Sciatic nerve (tissue), 2 donors: ENCODE measurements at regions not wholly inside any gene's neighbourhood (a gene's known extent, or its start where the extent isn't known, plus 50 kb on each side); places are given as distances from the start of the nearest gene placed in this dataset.

ENCODE experiments used
- ATAC-seq: fragments of 200-7000 bp; cut with Tn5 transposase; one replicate; pipeline ENCODE4 v1.9.1; 2020; ENCODE audit warnings: mild to moderate bottlenecking, moderate library complexity
- DNase-seq: peaks from one replicate; pipeline ENCODE4 v3.0.0-alpha.2; 2020; ENCODE audit warnings: low spot score
- intact Hi-C: fragments of 100-400 bp; cut with DNase I; formaldehyde crosslinking; loops from one replicate; pipeline ENCODE4 v1.14.2; 2022
- donor health status: DM: no; HTN: no; CAD: no.
- donor health status: DM: no; HTN: no; CAD: no.

DNA sequence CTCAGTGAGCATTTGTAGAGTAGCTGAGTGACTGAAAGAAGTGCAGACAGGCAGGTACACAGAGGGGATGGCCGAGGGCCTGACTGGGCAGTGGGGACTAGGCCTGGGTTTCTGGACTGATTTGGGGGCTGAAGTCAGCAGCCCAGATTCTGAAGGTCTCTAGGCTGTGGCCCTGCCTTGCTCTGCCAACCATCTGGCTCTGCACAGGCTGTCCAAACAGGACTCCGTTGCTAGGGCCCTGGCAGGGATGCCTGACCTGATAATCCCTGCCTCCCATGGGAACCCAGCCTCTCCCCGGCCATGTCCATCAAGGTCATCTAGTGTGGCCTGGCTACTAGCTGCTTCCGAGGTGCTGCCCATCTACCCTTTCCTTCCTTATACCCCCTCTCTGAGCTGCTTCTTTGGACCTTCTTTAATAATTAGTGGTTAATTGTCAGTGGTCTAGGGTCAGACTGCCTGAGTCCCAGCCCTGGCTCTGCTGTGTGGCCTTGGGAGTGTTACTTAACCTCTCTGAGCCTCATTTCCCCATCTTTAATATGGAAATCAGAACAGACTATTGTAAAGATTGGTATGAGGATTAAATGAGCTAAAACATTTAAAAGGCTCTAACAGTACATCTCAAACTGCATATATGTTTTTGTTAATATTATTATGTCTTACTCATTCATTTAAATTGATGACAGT, 137.9 kb downstream of the VEGFA start:
- ATAC-seq (no peak), DNase-seq (no peak)
- intact Hi-C loops, result no loop called here

GRCh38 chr6:43907312-43907711, 137.3 kb downstream of the VEGFA start:
- intact Hi-C loops, result no loop called here
- ATAC-seq, result no peak
- no peak for DNase-seq

- intact Hi-C loops, result no loop called here
- ATAC-seq (no peak), DNase-seq (no peak)
These were observed 134.5 kb downstream of the VEGFA start for GRCh38 chr6:43904311-43905123.

GRCh38 chr6:43903739-43904290, 133.8 kb downstream of the VEGFA start:
- ATAC-seq, result no peak
- intact Hi-C loops, result no loop called here
- no peak for DNase-seq

- intact Hi-C loops, result no loop called here
- DNase-seq (no peak), ATAC-seq (no peak)
These were observed 131.8 kb downstream of the VEGFA start for GRCh38 chr6:43901733-43902230.

DNA sequence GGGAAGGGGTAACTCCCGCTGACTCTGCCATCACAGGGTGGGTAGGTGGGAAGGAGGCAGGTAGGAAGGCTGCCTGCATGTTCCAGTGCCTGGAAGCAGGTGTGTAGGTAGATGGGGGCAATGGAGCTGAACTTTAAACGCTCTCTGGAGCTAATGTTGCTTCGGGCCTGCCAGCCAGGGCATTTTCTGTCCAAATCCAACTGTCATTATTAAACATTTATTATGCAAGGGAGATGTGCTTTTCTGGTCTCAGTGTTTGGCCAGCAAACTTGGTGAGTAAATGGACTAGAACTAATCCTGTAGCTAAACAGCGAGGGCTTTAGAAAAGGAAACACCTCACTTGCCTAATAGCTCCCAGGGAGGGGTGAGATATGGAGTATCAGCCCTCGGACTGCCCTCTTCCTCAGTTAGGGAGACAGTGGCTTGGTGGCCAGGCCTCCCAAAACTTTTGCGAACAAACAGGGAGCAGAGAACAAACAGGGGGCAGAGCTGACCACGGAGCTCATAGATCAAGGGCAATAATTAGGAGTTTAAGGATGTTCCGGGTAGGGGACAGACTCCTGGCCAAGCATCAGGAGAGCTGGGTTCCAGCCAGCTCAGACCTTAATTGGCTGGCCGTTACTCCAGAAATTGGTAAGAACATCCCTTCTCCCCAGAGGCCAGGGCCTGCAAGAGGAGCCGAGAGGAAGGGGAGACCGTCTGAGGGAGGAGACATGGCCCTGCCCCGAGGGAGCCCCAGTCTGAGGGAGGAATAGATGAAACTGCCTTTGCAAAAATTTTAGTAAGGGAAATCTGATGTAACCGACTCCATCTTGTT, 131.1 kb downstream of the VEGFA start:
- DNase-seq, result no peak
- peak; percentile 30 for ATAC-seq
- intact Hi-C loops, result no loop called here

DNA sequence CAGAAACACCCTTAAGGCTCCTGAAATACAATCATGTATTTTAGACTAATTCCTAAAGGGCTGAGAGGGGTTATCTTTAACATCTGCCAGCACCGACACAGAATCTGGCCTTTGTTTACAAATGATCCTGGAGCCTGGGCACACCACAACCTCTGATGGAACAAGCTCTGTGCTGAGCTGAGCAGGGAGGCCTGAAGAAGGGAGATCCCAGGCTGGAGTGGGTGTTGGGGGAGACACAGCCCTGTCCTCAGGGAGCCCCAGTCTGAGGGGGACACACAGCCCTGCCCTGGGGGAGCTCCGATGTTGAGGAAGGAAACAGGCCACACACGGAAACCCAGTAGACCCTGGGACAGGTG, 130.5 kb downstream of the VEGFA start:
- intact Hi-C loops, result no loop called here
- ATAC-seq (no peak), DNase-seq (no peak)

- ATAC-seq, result no peak
- DNase-seq, result no peak
- intact Hi-C loops, result no loop called here
These were observed 129.8 kb downstream of the VEGFA start for GRCh38 chr6:43899830-43900229.

DNA sequence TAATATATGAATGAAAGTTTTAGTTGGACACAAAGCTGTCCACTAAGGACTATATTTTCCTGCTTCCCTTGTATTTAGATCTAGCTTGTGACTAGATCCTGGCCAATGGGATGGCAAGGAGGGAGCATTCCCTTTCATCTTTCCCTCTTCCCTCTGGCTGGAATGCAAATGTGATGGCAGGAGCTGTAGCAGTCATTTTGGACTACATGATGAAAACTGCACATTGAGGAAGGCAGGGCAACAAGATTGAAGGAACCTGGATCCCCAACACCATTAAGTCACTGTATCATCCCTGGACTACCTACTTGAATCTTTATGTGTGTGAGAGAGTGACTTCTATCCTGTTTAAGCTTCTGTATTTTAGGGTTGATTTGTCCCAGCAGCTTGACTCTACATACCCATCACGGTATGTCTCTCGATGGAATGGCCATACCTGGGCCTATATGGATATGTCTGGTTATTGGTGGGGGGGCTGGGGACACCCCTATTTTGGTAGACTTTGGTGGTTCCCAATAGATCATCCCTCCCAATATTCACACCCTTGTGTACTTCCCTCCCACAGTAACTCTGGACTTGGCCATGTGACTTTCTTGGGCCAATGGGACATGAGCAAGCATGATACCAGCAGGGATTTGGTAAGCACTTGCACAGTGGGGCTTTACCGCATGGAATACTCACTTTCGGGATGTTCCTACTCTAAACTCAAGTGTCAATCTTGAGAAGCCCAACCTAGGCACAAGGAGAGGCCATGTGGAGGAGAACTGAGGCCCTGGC, 128.5 kb downstream of the VEGFA start:
- intact Hi-C loops, result no loop called here
- no peak for ATAC-seq
- DNase-seq, result no peak

- no peak for ATAC-seq
- intact Hi-C loops, result no loop called here
These were observed 127.7 kb downstream of the VEGFA start for GRCh38 chr6:43897571-43898302.

GRCh38 chr6:43896329-43897255, 126.6 kb downstream of the VEGFA start:
- intact Hi-C loops, result no loop called here
- no peak for DNase-seq
- no peak for ATAC-seq

More at GRCh38 chr6:43897571-43898302, 127.7 kb downstream of the VEGFA start:
- DNase-seq, result no peak

- no peak for DNase-seq
- intact Hi-C loops, result no loop called here
- ATAC-seq, result no peak
These were observed 125.8 kb downstream of the VEGFA start for GRCh38 chr6:43895656-43896328.

GRCh38 chr6:43893073-43893472, 123.1 kb downstream of the VEGFA start:
- intact Hi-C loops, result no loop called here
- DNase-seq, result no peak
- ATAC-seq, result no peak

DNA sequence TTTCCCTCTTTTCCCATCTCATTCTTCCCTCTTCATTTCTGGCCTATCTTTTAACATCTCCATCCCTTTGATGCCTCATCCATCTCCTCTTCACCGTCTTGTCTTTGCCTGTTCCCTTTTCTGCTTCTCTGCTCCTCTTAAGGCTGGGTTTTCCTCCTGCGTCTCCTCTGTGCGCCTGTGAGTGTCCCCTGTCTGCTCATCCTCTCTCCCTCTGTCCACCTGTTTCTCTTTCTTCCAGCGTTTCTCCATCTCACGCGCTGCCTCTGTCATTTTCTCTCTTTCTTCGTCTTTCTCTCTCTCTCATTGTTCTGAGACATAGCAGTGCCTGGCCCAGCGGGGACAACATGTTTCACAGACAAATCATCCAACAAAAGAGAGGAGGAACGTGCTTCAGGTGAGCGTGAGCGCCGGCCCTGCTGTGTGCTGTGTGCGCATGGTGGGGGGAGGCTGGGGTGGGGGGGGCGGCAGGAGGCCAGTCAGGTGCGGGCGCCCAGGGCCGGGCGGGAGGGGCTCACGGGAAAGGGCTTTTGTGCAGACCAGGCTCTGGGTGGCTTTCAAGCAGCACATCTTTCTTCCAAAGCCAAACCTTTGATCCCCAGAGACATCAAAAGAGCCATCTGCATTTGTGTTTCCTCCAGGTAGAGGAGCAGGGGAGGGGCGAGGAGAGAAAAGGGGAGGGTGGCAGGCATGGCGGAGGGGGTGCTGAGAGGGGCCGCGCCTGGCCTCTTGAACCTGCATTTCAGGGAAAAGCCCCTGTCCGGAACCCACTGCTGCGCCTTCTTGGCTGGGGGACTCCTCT, 121.3 kb downstream of the VEGFA start:
- intact Hi-C loops, result no loop called here
- DNase-seq, result no peak
- no peak for ATAC-seq

- intact Hi-C loops, result no loop called here
- ATAC-seq (no peak), DNase-seq (no peak)
These were observed 120.4 kb downstream of the VEGFA start for GRCh38 chr6:43890197-43891062.
